COR-L47 (cell line): ENCODE measurements at regions not wholly inside any gene's neighbourhood (a gene's known extent, or its start where the extent isn't known, plus 50 kb on each side); places are given as distances from the start of the nearest gene placed in this dataset.
"Not testable (repeated sequence)": the region's sequence is repeated elsewhere in the genome, so short reads cannot be mapped to it uniquely, and the experiment has no call there.

Source experiments
- DNase-seq: peaks from one replicate; lab custom pipeline; 2025; lab: John Stamatoyannopoulos, UW

GRCh38 chr18:43812627-43813026, 535.3 kb upstream of the SYT4 start:
- DNase-seq: no peak

GRCh38 chr18:43819397-43819796, 542.1 kb upstream of the SYT4 start:
- no peak for DNase-seq

GRCh38 chr18:43819873-43820272, 542.6 kb upstream of the SYT4 start:
- DNase-seq: no peak

GRCh38 chr18:43825768-43826167, 548.5 kb upstream of the SYT4 start:
- DNase-seq: no peak

- DNase-seq: no peak
Observed at GRCh38 chr18:43826215-43826614, 548.9 kb upstream of the SYT4 start.

- DNase-seq: no peak
Observed at GRCh38 chr18:43827311-43827710, 550.0 kb upstream of the SYT4 start.

GRCh38 chr18:43830303-43830702, 553.0 kb upstream of the SYT4 start:
- DNase-seq: no peak

GRCh38 chr18:43830947-43831346, 553.7 kb upstream of the SYT4 start:
- peak; percentile 96 for DNase-seq

- no peak for DNase-seq
Observed at GRCh38 chr18:43846299-43846698, 569.0 kb upstream of the SYT4 start.

GRCh38 chr18:43847164-43848091, 570.1 kb upstream of the SYT4 start:
- DNase-seq: no peak

GRCh38 chr18:43849831-43850230, 572.5 kb upstream of the SYT4 start:
- DNase-seq: not testable (repeated sequence)

GRCh38 chr18:43855376-43855775, 578.1 kb upstream of the SYT4 start:
- DNase-seq: peak; percentile 8

GRCh38 chr18:43863180-43863579, 585.9 kb upstream of the SYT4 start:
- DNase-seq: no peak

GRCh38 chr18:43866696-43867095, 589.4 kb upstream of the SYT4 start:
- DNase-seq: no peak

GRCh38 chr18:43868497-43868995, 591.3 kb upstream of the SYT4 start:
- no peak for DNase-seq

- no peak for DNase-seq
Observed at GRCh38 chr18:43869451-43870008, 592.2 kb upstream of the SYT4 start.

- DNase-seq: no peak
Observed at GRCh38 chr18:43870626-43871025, 593.3 kb upstream of the SYT4 start.

- DNase-seq: no peak
Observed at GRCh38 chr18:43875511-43875910, 598.2 kb upstream of the SYT4 start.

GRCh38 chr18:43876286-43876685, 599.0 kb upstream of the SYT4 start:
- no peak for DNase-seq

- DNase-seq: no peak
Observed at GRCh38 chr18:43876748-43877147, 599.5 kb upstream of the SYT4 start.

GRCh38 chr18:43877616-43878321, 600.5 kb upstream of the SYT4 start:
- no peak for DNase-seq

- no peak for DNase-seq
Observed at GRCh38 chr18:43879415-43879814, 602.1 kb upstream of the SYT4 start.
